ENCODE measurements at regions not wholly inside any gene's neighbourhood (a gene's known extent, or its start where the extent isn't known, plus 50 kb on each side); places are given as distances from the start of the nearest gene placed in this dataset.

GRCh38 chr1:9448132-9449109 lies 90.8 kb upstream of the SLC25A33 start:
- Mint-ChIP-seq H3K27ac (no peak overlapping the region), H3K4me3 (no peak overlapping the region), H3K36me3 (no peaks in the 10 kb centered on the region), H3K4me1 (ENCODE audit: low read depth) (no peaks in the 10 kb centered on the region), H3K9me3 (ENCODE audit: low read depth) (no peaks in the 10 kb centered on the region), H3K27me3 (no peaks in the 10 kb centered on the region)

- Mint-ChIP-seq H3K4me1 (ENCODE audit: low read depth) (no peaks in the 10 kb centered on the region), H3K27me3 (no peaks in the 10 kb centered on the region), H3K9me3 (ENCODE audit: low read depth) (no peaks in the 10 kb centered on the region), H3K36me3 (no peaks in the 10 kb centered on the region), H3K27ac (no peak overlapping the region), H3K4me3 (no peak overlapping the region)
Measured at GRCh38 chr1:9449110-9449627, 90.1 kb upstream of the SLC25A33 start.

- Mint-ChIP-seq H3K27ac (no peak overlapping the region), H3K27me3 (no peaks in the 10 kb centered on the region), H3K4me1 (ENCODE audit: low read depth) (no peaks in the 10 kb centered on the region), H3K36me3 (no peaks in the 10 kb centered on the region), H3K4me3 (no peak overlapping the region), H3K9me3 (ENCODE audit: low read depth) (no peaks in the 10 kb centered on the region)
Measured at GRCh38 chr1:9449976-9450696, 89.1 kb upstream of the SLC25A33 start.

- H3K4me1 Mint-ChIP-seq (ENCODE audit: low read depth) = no peaks in the 10 kb centered on the region
- H3K9me3 Mint-ChIP-seq (ENCODE audit: low read depth) = no peaks in the 10 kb centered on the region
- no peaks in the 10 kb centered on the region for H3K36me3 Mint-ChIP-seq
- H3K4me3 Mint-ChIP-seq = no peak overlapping the region
- H3K27me3 Mint-ChIP-seq = no peaks in the 10 kb centered on the region
- no peak overlapping the region for H3K27ac Mint-ChIP-seq
Measured at GRCh38 chr1:9451081-9451480, 88.2 kb upstream of the SLC25A33 start.

- no peaks in the 10 kb centered on the region for H3K36me3 Mint-ChIP-seq
- no peaks in the 10 kb centered on the region for H3K27me3 Mint-ChIP-seq
- no peak overlapping the region for H3K4me3 Mint-ChIP-seq
- no peaks in the 10 kb centered on the region for H3K9me3 Mint-ChIP-seq (ENCODE audit: low read depth)
- H3K4me1 Mint-ChIP-seq (ENCODE audit: low read depth) = no peaks in the 10 kb centered on the region
- no peak overlapping the region for H3K27ac Mint-ChIP-seq
Measured at GRCh38 chr1:9452516-9453140, 86.6 kb upstream of the SLC25A33 start.

GRCh38 chr1:9453375-9453774 lies 85.9 kb upstream of the SLC25A33 start:
- Mint-ChIP-seq H3K27me3 (no peaks in the 10 kb centered on the region), H3K36me3 (no peaks in the 10 kb centered on the region), H3K27ac (no peak overlapping the region), H3K4me1 (ENCODE audit: low read depth) (no peaks in the 10 kb centered on the region), H3K9me3 (ENCODE audit: low read depth) (no peaks in the 10 kb centered on the region), H3K4me3 (no peak overlapping the region)

GRCh38 chr1:9453779-9454418 lies 85.4 kb upstream of the SLC25A33 start:
- H3K9me3 Mint-ChIP-seq (ENCODE audit: low read depth) = no peaks in the 10 kb centered on the region
- H3K4me3 Mint-ChIP-seq = no peak overlapping the region
- no peaks in the 10 kb centered on the region for H3K36me3 Mint-ChIP-seq
- no peak overlapping the region for H3K27ac Mint-ChIP-seq
- H3K27me3 Mint-ChIP-seq = no peaks in the 10 kb centered on the region
- H3K4me1 Mint-ChIP-seq (ENCODE audit: low read depth) = no peaks in the 10 kb centered on the region

- no peak overlapping the region for H3K4me3 Mint-ChIP-seq
- H3K27me3 Mint-ChIP-seq = no peaks in the 10 kb centered on the region
- H3K36me3 Mint-ChIP-seq = no peaks in the 10 kb centered on the region
- no peaks in the 10 kb centered on the region for H3K9me3 Mint-ChIP-seq (ENCODE audit: low read depth)
- H3K4me1 Mint-ChIP-seq (ENCODE audit: low read depth) = no peaks in the 10 kb centered on the region
- H3K27ac Mint-ChIP-seq = no peak overlapping the region
Measured at GRCh38 chr1:9454494-9455066, 84.7 kb upstream of the SLC25A33 start.

- no peaks in the 10 kb centered on the region for H3K27me3 Mint-ChIP-seq
- peak overlapping the region; percentile 73 for H3K27ac Mint-ChIP-seq
- H3K4me3 Mint-ChIP-seq = no peak overlapping the region
- H3K36me3 Mint-ChIP-seq = no peaks in the 10 kb centered on the region
- no peaks in the 10 kb centered on the region for H3K9me3 Mint-ChIP-seq (ENCODE audit: low read depth)
- no peaks in the 10 kb centered on the region for H3K4me1 Mint-ChIP-seq (ENCODE audit: low read depth)
Measured at GRCh38 chr1:9455487-9456234, 83.6 kb upstream of the SLC25A33 start.

GRCh38 chr1:9456833-9457232 lies 82.4 kb upstream of the SLC25A33 start:
- no peak overlapping the region for H3K4me3 Mint-ChIP-seq

GRCh38 chr1:9459816-9460407 lies 79.4 kb upstream of the SLC25A33 start:
- H3K4me1 Mint-ChIP-seq (ENCODE audit: low read depth) = no peaks in the 10 kb centered on the region
- H3K36me3 Mint-ChIP-seq = no peaks in the 10 kb centered on the region
- H3K9me3 Mint-ChIP-seq (ENCODE audit: low read depth) = no peaks in the 10 kb centered on the region
- H3K27ac Mint-ChIP-seq = no peak overlapping the region
- no peaks in the 10 kb centered on the region for H3K27me3 Mint-ChIP-seq
- H3K4me3 Mint-ChIP-seq = no peak overlapping the region

More at GRCh38 chr1:9456833-9457232, 82.4 kb upstream of the SLC25A33 start:
- Mint-ChIP-seq H3K4me1 (ENCODE audit: low read depth) (no peaks in the 10 kb centered on the region), H3K27me3 (no peaks in the 10 kb centered on the region), H3K36me3 (no peaks in the 10 kb centered on the region), H3K27ac (no peak overlapping the region), H3K9me3 (ENCODE audit: low read depth) (no peaks in the 10 kb centered on the region)

GRCh38 chr1:9465640-9466039 lies 73.6 kb upstream of the SLC25A33 start:
- Mint-ChIP-seq H3K4me3 (no peak overlapping the region), H3K4me1 (ENCODE audit: low read depth) (no peaks in the 10 kb centered on the region), H3K9me3 (ENCODE audit: low read depth) (no peaks in the 10 kb centered on the region), H3K36me3 (no peaks in the 10 kb centered on the region), H3K27me3 (peaks cover 3% of the 10 kb centered on the region), H3K27ac (no peak overlapping the region)
